Parathyroid adenoma (tissue), 2 donors: ENCODE measurements at regions not wholly inside any gene's neighbourhood (a gene's known extent, or its start where the extent isn't known, plus 50 kb on each side); places are given as distances from the start of the nearest gene placed in this dataset.

Source experiments
- H2AFZ ChIP-seq: fragments of 300-600 bp; sonication (generic); one replicate; pipeline ENCODE4 v1.7.0; 2017; ENCODE audit warnings: antibody characterized with exemption, mild to moderate bottlenecking
- H3K27ac ChIP-seq: fragments of 300-600 bp; sonication (generic); one replicate; pipeline ENCODE4 v1.7.0; 2017
- H3K27me3 ChIP-seq: fragments of 300-600 bp; sonication (generic); one replicate; pipeline ENCODE4 v1.7.0; 2017; ENCODE audit warnings: low read length; ENCODE audit not compliant: control insufficient read depth, insufficient read depth
- H3K36me3 ChIP-seq: fragments of 300-600 bp; sonication (generic); one replicate; pipeline ENCODE4 v1.7.0; 2017; ENCODE audit warnings: low read length; ENCODE audit not compliant: control insufficient read depth, insufficient read depth
- H3K4me1 ChIP-seq: fragments of 300-600 bp; sonication (generic); one replicate; pipeline ENCODE4 v1.7.0; 2017; ENCODE audit warnings: control low read depth
- H3K4me2 ChIP-seq: fragments of 300-600 bp; sonication (generic); one replicate; pipeline ENCODE4 v1.7.0; 2017; ENCODE audit warnings: low read length
- H3K4me3 ChIP-seq: fragments of 300-600 bp; sonication (generic); one replicate; pipeline ENCODE4 v1.7.0; 2017; ENCODE audit warnings: low read depth, low read length
- H3K79me2 ChIP-seq: fragments of 300-600 bp; sonication (generic); one replicate; pipeline ENCODE4 v1.7.0; 2017; ENCODE audit warnings: control low read depth
- H3K9ac ChIP-seq: fragments of 300-600 bp; sonication (generic); one replicate; pipeline ENCODE4 v1.7.0; 2017; ENCODE audit warnings: mild to moderate bottlenecking
- H3K9me3 ChIP-seq: fragments of 300-600 bp; sonication (generic); one replicate; pipeline ENCODE4 v1.7.0; 2017; ENCODE audit warnings: low read length; ENCODE audit not compliant: control insufficient read depth
- CTCF ChIP-seq: fragments of 300-600 bp; sonication (generic); IDR thresholded peaks from one replicate; pipeline ENCODE4 v1.7.0; 2017; ENCODE audit warnings: antibody characterized with exemption, mild to moderate bottlenecking
- donor health status: primary hyperparathyroidism.

GRCh38 chr12:127125607-127126259 lies 1141.2 kb upstream of the TMEM132C start:
- Histone ChIP-seq H3K4me2 (no peak overlapping the region), H3K4me1 (no peaks in the 10 kb centered on the region), H3K79me2 (no peaks in the 10 kb centered on the region), H3K27me3 (no peaks in the 10 kb centered on the region), H3K9ac (no peak overlapping the region), H3K27ac (no peak overlapping the region), H2AFZ (no peak overlapping the region), H3K36me3 (no peaks in the 10 kb centered on the region), H3K9me3 (no peaks in the 10 kb centered on the region), H3K4me3 (no peak overlapping the region)
- no peak for TF ChIP-seq CTCF

- no peak overlapping the region for H3K4me3 ChIP-seq
- no peak overlapping the region for H3K27ac ChIP-seq
- no peaks in the 10 kb centered on the region for H3K27me3 ChIP-seq
- H3K4me1 ChIP-seq = no peaks in the 10 kb centered on the region
- no peak for TF ChIP-seq CTCF
- no peak overlapping the region for H3K4me2 ChIP-seq
- H3K9ac ChIP-seq = no peak overlapping the region
- no peak overlapping the region for H2AFZ ChIP-seq
- no peaks in the 10 kb centered on the region for H3K9me3 ChIP-seq
- H3K36me3 ChIP-seq = no peaks in the 10 kb centered on the region
- no peaks in the 10 kb centered on the region for H3K79me2 ChIP-seq
Observed at GRCh38 chr12:127126260-127126628, 1140.7 kb upstream of the TMEM132C start.

- Histone ChIP-seq H3K9me3 (no peaks in the 10 kb centered on the region), H3K27me3 (no peaks in the 10 kb centered on the region), H3K4me2 (no peak overlapping the region), H3K36me3 (no peaks in the 10 kb centered on the region), H2AFZ (no peak overlapping the region), H3K4me3 (no peak overlapping the region), H3K9ac (no peak overlapping the region), H3K79me2 (no peaks in the 10 kb centered on the region), H3K27ac (no peak overlapping the region), H3K4me1 (no peaks in the 10 kb centered on the region)
- TF ChIP-seq CTCF = no peak
Observed at GRCh38 chr12:127127897-127128296, 1139.1 kb upstream of the TMEM132C start.

- H3K4me2 ChIP-seq = no peak overlapping the region
- TF ChIP-seq CTCF = no peak
- H3K27ac ChIP-seq = no peak overlapping the region
- H3K4me3 ChIP-seq = no peak overlapping the region
- no peaks in the 10 kb centered on the region for H3K9me3 ChIP-seq
- H3K4me1 ChIP-seq = no peaks in the 10 kb centered on the region
- no peaks in the 10 kb centered on the region for H3K36me3 ChIP-seq
- H3K27me3 ChIP-seq = no peaks in the 10 kb centered on the region
- no peak overlapping the region for H3K9ac ChIP-seq
- H3K79me2 ChIP-seq = no peaks in the 10 kb centered on the region
- no peak overlapping the region for H2AFZ ChIP-seq
Observed at GRCh38 chr12:127130506-127131124, 1136.4 kb upstream of the TMEM132C start.
